CD4-positive, alpha-beta T cell treated with Interleukin-4 for 1 hour (primary cell): ENCODE measurements at regions not wholly inside any gene's neighbourhood (a gene's known extent, or its start where the extent isn't known, plus 50 kb on each side); places are given as distances from the start of the nearest gene placed in this dataset.
"Not testable (repeated sequence)": the region's sequence is repeated elsewhere in the genome, so short reads cannot be mapped to it uniquely, and the experiment has no call there.

Source experiments
- DNase-seq, 2 donors: peaks; one replicate each; pipeline ENCODE4 v3.0.0-alpha.2; 2020 to 2022

GRCh38 chr2:236632295-236633218, 62.9 kb downstream of the ACKR3 start:
- DNase-seq = no peak

- DNase-seq = no peak
Measured at GRCh38 chr2:236633219-236633570, 63.6 kb downstream of the ACKR3 start.

GRCh38 chr2:236633775-236634560, 64.3 kb downstream of the ACKR3 start:
- DNase-seq = peak in 1 of 2 donors; percentile 1

GRCh38 chr2:236636261-236636660, 66.6 kb downstream of the ACKR3 start:
- peak in 1 of 2 donors; percentile 8 for DNase-seq

GRCh38 chr2:236636714-236637470, 67.3 kb downstream of the ACKR3 start:
- DNase-seq = no peak

GRCh38 chr2:236637686-236638569, 68.3 kb downstream of the ACKR3 start:
- DNase-seq = no peak

- DNase-seq = no peak
Measured at GRCh38 chr2:236638707-236639106, 69.1 kb downstream of the ACKR3 start.

- no peak for DNase-seq
Measured at GRCh38 chr2:236639461-236640235, 70.0 kb downstream of the ACKR3 start.

GRCh38 chr2:236641051-236641726, 71.6 kb downstream of the ACKR3 start:
- DNase-seq = no peak

- no peak for DNase-seq
Measured at GRCh38 chr2:236642125-236642524, 72.5 kb downstream of the ACKR3 start.

- no peak for DNase-seq
Measured at GRCh38 chr2:236642584-236643291, 73.1 kb downstream of the ACKR3 start.

- DNase-seq = no peak
Measured at GRCh38 chr2:236643480-236643879, 73.9 kb downstream of the ACKR3 start.

GRCh38 chr2:236644067-236644466, 74.4 kb downstream of the ACKR3 start:
- DNase-seq = no peak

- no peak for DNase-seq
Measured at GRCh38 chr2:236644502-236644911, 74.9 kb downstream of the ACKR3 start.

GRCh38 chr2:236645141-236645540, 75.5 kb downstream of the ACKR3 start:
- not testable (repeated sequence) for DNase-seq

GRCh38 chr2:236646441-236646840, 76.8 kb downstream of the ACKR3 start:
- no peak for DNase-seq

- no peak for DNase-seq
Measured at GRCh38 chr2:236646871-236647270, 77.2 kb downstream of the ACKR3 start.

- DNase-seq = no peak
Measured at GRCh38 chr2:236647621-236648020, 78.0 kb downstream of the ACKR3 start.

- no peak for DNase-seq
Measured at GRCh38 chr2:236653863-236654262, 84.2 kb downstream of the ACKR3 start.

GRCh38 chr2:236654496-236654895, 84.9 kb downstream of the ACKR3 start:
- DNase-seq = no peak
